ENCODE measurements at regions not wholly inside any gene's neighbourhood (a gene's known extent, or its start where the extent isn't known, plus 50 kb on each side); places are given as distances from the start of the nearest gene placed in this dataset.

GRCh38 chr11:33613404-33613803 is 87.2 kb downstream of the C11orf91 start:
- no peaks in the 10 kb centered on the region for H3K9me3 ChIP-seq (ENCODE audit: control insufficient read depth in 2 of 3, insufficient read depth in 1 of 3, low read length in 3 of 3)
- H3K4me3 ChIP-seq (ENCODE audit: low read length in 3 of 3): no peak overlapping the region
- H3K27me3 ChIP-seq (ENCODE audit: control insufficient read depth, insufficient read depth, low read length): no peaks in the 10 kb centered on the region
- intact Hi-C loops (cut with DNase I): no loop called here
- no peak overlapping the region for H3K27ac ChIP-seq (ENCODE audit: low read depth in 2 of 2, low read length in 2 of 2)
- no peak for DNase-seq
- H3K4me1 ChIP-seq (ENCODE audit: control insufficient read depth in 2 of 3, insufficient read depth in 2 of 3, low read depth in 1 of 3, low read length in 3 of 3): no peaks in the 10 kb centered on the region
- FAIRE-seq: no peak
- TF ChIP-seq CTCF (IDR thresholded peaks at IDR 0.05; ENCODE audit: borderline replicate concordance, extremely low read depth, insufficient read depth): no peak
- H3K9ac ChIP-seq (ENCODE audit: low read length in 3 of 3): no peak overlapping the region
- no peaks in the 10 kb centered on the region for H3K36me3 ChIP-seq (ENCODE audit: control insufficient read depth in 2 of 3, insufficient read depth in 3 of 3, low read length in 3 of 3)

GRCh38 chr11:33610903-33611302 is 89.7 kb downstream of the C11orf91 start:
- no peak overlapping the region for H3K9ac ChIP-seq (ENCODE audit: low read length in 3 of 3)
- no peak overlapping the region for H3K27ac ChIP-seq (ENCODE audit: low read depth in 2 of 2, low read length in 2 of 2)
- H3K9me3 ChIP-seq (ENCODE audit: control insufficient read depth in 2 of 3, insufficient read depth in 1 of 3, low read length in 3 of 3): no peaks in the 10 kb centered on the region
- FAIRE-seq (no peak), DNase-seq (no peak)
- TF ChIP-seq CTCF (IDR thresholded peaks at IDR 0.05; ENCODE audit: borderline replicate concordance, extremely low read depth, insufficient read depth): no peak
- no peak overlapping the region for H3K4me3 ChIP-seq (ENCODE audit: low read length in 3 of 3)
- no peaks in the 10 kb centered on the region for H3K36me3 ChIP-seq (ENCODE audit: control insufficient read depth in 2 of 3, insufficient read depth in 3 of 3, low read length in 3 of 3)
- intact Hi-C loops (cut with DNase I): no loop called here
- H3K4me1 ChIP-seq (ENCODE audit: control insufficient read depth in 2 of 3, insufficient read depth in 2 of 3, low read depth in 1 of 3, low read length in 3 of 3): no peaks in the 10 kb centered on the region
- H3K27me3 ChIP-seq (ENCODE audit: control insufficient read depth, insufficient read depth, low read length): no peaks in the 10 kb centered on the region

GRCh38 chr11:33608386-33608785 is 92.2 kb downstream of the C11orf91 start:
- TF ChIP-seq CTCF (IDR thresholded peaks at IDR 0.05; ENCODE audit: borderline replicate concordance, extremely low read depth, insufficient read depth): no peak
- no peak overlapping the region for H3K9ac ChIP-seq (ENCODE audit: low read length in 3 of 3)
- no peak overlapping the region for H3K4me3 ChIP-seq (ENCODE audit: low read length in 3 of 3)
- intact Hi-C loops (cut with DNase I): no loop called here
- no peak overlapping the region for H3K27ac ChIP-seq (ENCODE audit: low read depth in 2 of 2, low read length in 2 of 2)
- no peaks in the 10 kb centered on the region for H3K9me3 ChIP-seq (ENCODE audit: control insufficient read depth in 2 of 3, insufficient read depth in 1 of 3, low read length in 3 of 3)
- no peaks in the 10 kb centered on the region for H3K27me3 ChIP-seq (ENCODE audit: control insufficient read depth, insufficient read depth, low read length)
- H3K4me1 ChIP-seq (ENCODE audit: control insufficient read depth in 2 of 3, insufficient read depth in 2 of 3, low read depth in 1 of 3, low read length in 3 of 3): no peaks in the 10 kb centered on the region
- H3K36me3 ChIP-seq (ENCODE audit: control insufficient read depth in 2 of 3, insufficient read depth in 3 of 3, low read length in 3 of 3): no peaks in the 10 kb centered on the region
- FAIRE-seq (no peak), DNase-seq (no peak)

- Histone ChIP-seq H3K4me3 (ENCODE audit: low read length in 3 of 3) (no peak overlapping the region), H3K9me3 (ENCODE audit: control insufficient read depth in 2 of 3, insufficient read depth in 1 of 3, low read length in 3 of 3) (no peaks in the 10 kb centered on the region), H3K27ac (ENCODE audit: low read depth in 2 of 2, low read length in 2 of 2) (no peak overlapping the region), H3K4me1 (ENCODE audit: control insufficient read depth in 2 of 3, insufficient read depth in 2 of 3, low read depth in 1 of 3, low read length in 3 of 3) (no peaks in the 10 kb centered on the region), H3K9ac (ENCODE audit: low read length in 3 of 3) (no peak overlapping the region), H3K36me3 (ENCODE audit: control insufficient read depth in 2 of 3, insufficient read depth in 3 of 3, low read length in 3 of 3) (no peaks in the 10 kb centered on the region), H3K27me3 (ENCODE audit: control insufficient read depth, insufficient read depth, low read length) (no peaks in the 10 kb centered on the region)
- FAIRE-seq (no peak), DNase-seq (no peak)
- no peak for TF ChIP-seq CTCF (IDR thresholded peaks at IDR 0.05; ENCODE audit: borderline replicate concordance, extremely low read depth, insufficient read depth)
- intact Hi-C loops (cut with DNase I): no loop called here
Observed at GRCh38 chr11:33606762-33607161, 93.9 kb downstream of the C11orf91 start.
